ENCODE measurements at regions not wholly inside any gene's neighbourhood (a gene's known extent, or its start where the extent isn't known, plus 50 kb on each side); places are given as distances from the start of the nearest gene placed in this dataset.

- Histone ChIP-seq H3K4me1 (ENCODE audit: insufficient read depth, low read length) (peaks cover 6% of the 10 kb centered on the region), H4K20me1 (ENCODE audit: insufficient read depth, low read length) (no peaks in the 10 kb centered on the region), H3K27me3 (ENCODE audit: control insufficient read depth in 1 of 2, insufficient read depth in 2 of 2, low read length in 2 of 2) (no peaks in the 10 kb centered on the region), H3K9ac (ENCODE audit: insufficient read depth, low read depth, low read length) (no peak overlapping the region), H3K4me2 (ENCODE audit: low read depth, low read length) (no peak overlapping the region), H3K4me3 (replicated peaks in 1 of 3; ENCODE audit: insufficient read depth in 1 of 3, low read depth in 2 of 3, low read length in 3 of 3) (no peak overlapping the region), H3K36me3 (replicated peaks in 1 of 2; ENCODE audit: control insufficient read depth in 1 of 2, insufficient read depth in 2 of 2, low read length in 2 of 2) (no peaks in the 10 kb centered on the region), H3K9me3 (ENCODE audit: low read length) (peaks cover 4% of the 10 kb centered on the region; the same call in 1 of the 2 replicates), H3K79me2 (ENCODE audit: insufficient read depth, low read length) (no peaks in the 10 kb centered on the region), H3K27ac (ENCODE audit: extremely low read length, insufficient read depth, low read length) (no peak overlapping the region), H2AFZ (ENCODE audit: low read length) (no peak overlapping the region)
- in situ Hi-C loops (cut with HindIII; ENCODE audit: extremely low pct_ligation_motif_present, low pct_unique_long_range_greater_than_20kb): no loop called here
- intact Hi-C loops (cut with micrococcal nuclease; ENCODE audit: unreplicated experiment): no loop called here
- DNase-seq (ENCODE audit: low spot score) (no peak), FAIRE-seq (no peak), ATAC-seq (peak; percentile 88)
- POLR2A ChIA-PET: no interaction called here
- BruUV-seq (replicated peaks): no TSS peak
- TF ChIP-seq HNF4G (IDR thresholded peaks at IDR 0.05; ENCODE audit: borderline replicate concordance, low read depth, low read length) (0 out of 2 replicates have a peak, but pooled peaks have one; percentile 8), HNF4G (CRISPR knock-in tag; IDR thresholded peaks at IDR 0.05; ENCODE audit: borderline replicate concordance, low read depth) (no peak), PAXIP1 (CRISPR knock-in tag; conservative IDR thresholded peaks at IDR 0.05) (0 out of 2 replicates have a peak, but pooled peaks have one; percentile 22), TBX3 (IDR thresholded peaks at IDR 0.05; ENCODE audit: borderline replicate concordance) (peak; percentile 69; the same call in 1 of the 2 replicates), FOXA1 (IDR thresholded peaks at IDR 0.05) (no peak), FOXA1 (CRISPR knock-in tag; IDR thresholded peaks at IDR 0.05) (peak; percentile 49), ZNF597 (CRISPR knock-in tag; IDR thresholded peaks at IDR 0.05) (no peak), ZNF253 (CRISPR knock-in tag; IDR thresholded peaks at IDR 0.05; ENCODE audit: borderline replicate concordance) (no peak), TCF7 (IDR thresholded peaks at IDR 0.05; ENCODE audit: low read depth) (0 out of 2 replicates have a peak, but pooled peaks have one; percentile 19), KDM3A (CRISPR knock-in tag; IDR thresholded peaks at IDR 0.05; ENCODE audit: low read depth) (no peak), TMF1 (CRISPR knock-in tag; IDR thresholded peaks at IDR 0.05; ENCODE audit: low read depth) (no peak), HNF4A (CRISPR knock-in tag; IDR thresholded peaks at IDR 0.05) (peak; percentile 46; the same call in 1 of the 2 replicates), HNRNPLL (IDR thresholded peaks at IDR 0.05; ENCODE audit: low read depth, low read length, poor library complexity, severe bottlenecking) (no peak)
- CTCF ChIA-PET (ENCODE audit: low intra/inter-chr PET ratio, low total read pairs): no interaction called here
Observed at GRCh38 chr2:193816008-193816407, 1621.3 kb upstream of the TMEFF2 start.
